Activated CD4-positive, alpha-beta T cell treated with anti-CD3 and anti-CD28 coated beads, Interleukin-2, amount 10 ng/mL, durations not matched to agents 24 days and 14 days (primary cell): ENCODE measurements at regions not wholly inside any gene's neighbourhood (a gene's known extent, or its start where the extent isn't known, plus 50 kb on each side); places are given as distances from the start of the nearest gene placed in this dataset.
"Not testable (repeated sequence)": the region's sequence is repeated elsewhere in the genome, so short reads cannot be mapped to it uniquely, and the experiment has no call there.

Source experiments
- DNase-seq: peaks from one replicate; pipeline ENCODE4 v3.0.0; 2022
- H3K27ac Mint-ChIP-seq: one replicate; pipeline ENCODE4 v1.8.0; 2022; ENCODE audit warnings: mild to moderate bottlenecking, mixed read lengths
- H3K27me3 Mint-ChIP-seq: one replicate; pipeline ENCODE4 v1.8.0; 2022; ENCODE audit warnings: mixed read lengths
- H3K36me3 Mint-ChIP-seq: one replicate; pipeline ENCODE4 v1.8.0; 2022; ENCODE audit warnings: low read depth, mild to moderate bottlenecking, mixed read lengths
- H3K4me1 Mint-ChIP-seq: one replicate; pipeline ENCODE4 v1.8.0; 2021; ENCODE audit warnings: mixed read lengths
- H3K4me3 Mint-ChIP-seq: one replicate; pipeline ENCODE4 v1.8.0; 2022; ENCODE audit warnings: mild to moderate bottlenecking, moderate library complexity, mixed read lengths
- H3K9me3 Mint-ChIP-seq: one replicate; pipeline ENCODE4 v1.8.0; 2021; ENCODE audit warnings: mixed read lengths
- intact Hi-C: fragments of 100-400 bp; cut with micrococcal nuclease; formaldehyde crosslinking; loops from one replicate; pipeline ENCODE4 v1.15.1; 2023

DNA sequence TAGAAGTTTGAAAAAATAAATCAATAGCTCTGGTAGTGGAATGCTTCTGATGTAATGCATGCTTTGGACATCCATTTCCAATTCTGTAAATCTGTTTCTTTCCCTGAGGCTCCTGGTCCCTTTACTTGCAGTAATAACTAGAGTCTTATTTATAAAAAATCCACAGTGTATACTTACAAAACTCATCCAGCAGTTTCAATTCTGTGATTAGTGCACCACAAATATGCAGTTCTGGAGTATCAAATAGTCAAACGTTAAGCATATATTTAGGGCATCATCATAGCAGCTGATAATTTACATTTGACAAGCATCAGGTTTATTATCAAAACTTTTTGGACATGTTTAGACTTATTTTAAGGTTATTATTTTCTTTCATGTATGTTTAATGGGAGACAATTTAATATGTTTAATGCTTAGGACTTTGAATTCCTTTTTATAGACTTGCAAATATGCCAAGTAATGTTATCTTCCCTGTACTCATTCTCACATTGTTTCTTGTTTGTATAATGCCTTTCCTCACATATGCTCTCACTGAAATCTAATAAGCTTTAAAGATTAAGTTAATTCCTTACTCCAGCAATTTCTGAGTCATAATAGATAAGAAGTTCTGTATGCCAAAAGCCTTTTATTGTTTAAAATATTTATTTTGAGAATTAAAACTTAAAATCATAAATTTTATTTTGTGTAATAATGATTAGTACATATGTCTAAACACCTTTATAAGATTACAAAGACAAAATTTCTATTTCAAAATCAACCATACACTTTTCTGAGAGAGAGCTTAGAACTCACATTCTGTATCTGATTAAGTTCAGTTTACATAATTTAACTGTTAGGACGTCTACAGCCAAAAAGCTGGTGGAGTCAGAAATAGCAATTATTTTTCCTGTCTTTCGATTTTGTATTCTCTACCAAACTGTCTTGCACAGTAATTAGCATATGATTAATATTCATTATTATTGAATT lies 341.5 kb upstream of the TMEFF2 start:
- H3K9me3 Mint-ChIP-seq, result no peaks in the 10 kb centered on the region
- no peak overlapping the region for H3K4me3 Mint-ChIP-seq
- no peaks in the 10 kb centered on the region for H3K36me3 Mint-ChIP-seq
- H3K4me1 Mint-ChIP-seq, result no peaks in the 10 kb centered on the region
- no peaks in the 10 kb centered on the region for H3K27me3 Mint-ChIP-seq
- intact Hi-C loops, result no loop called here
- no peak overlapping the region for H3K27ac Mint-ChIP-seq
- DNase-seq, result no peak

DNA sequence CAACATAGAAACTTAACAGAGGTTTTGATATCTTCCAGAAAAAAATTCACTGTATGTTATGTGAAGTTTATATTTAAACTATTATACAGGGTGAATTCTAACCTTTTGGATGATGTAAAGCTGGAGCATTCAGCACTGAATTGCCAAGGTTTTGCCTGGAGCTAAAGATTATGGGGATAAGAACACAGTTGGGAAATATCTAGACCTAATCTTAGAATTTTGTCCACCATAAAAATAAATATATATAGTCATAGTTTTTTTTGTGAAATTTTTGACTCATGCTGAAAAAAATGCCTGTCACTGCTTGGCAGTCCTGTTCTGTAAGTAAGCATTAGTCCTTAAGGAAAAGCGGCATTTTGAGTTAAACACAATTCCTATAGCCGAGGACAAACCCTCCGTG lies 339.3 kb upstream of the TMEFF2 start:
- H3K27me3 Mint-ChIP-seq, result no peaks in the 10 kb centered on the region
- no peaks in the 10 kb centered on the region for H3K9me3 Mint-ChIP-seq
- H3K36me3 Mint-ChIP-seq, result no peaks in the 10 kb centered on the region
- intact Hi-C loops, result no loop called here
- no peak for DNase-seq
- no peak overlapping the region for H3K4me3 Mint-ChIP-seq
- no peak overlapping the region for H3K27ac Mint-ChIP-seq
- H3K4me1 Mint-ChIP-seq, result no peaks in the 10 kb centered on the region

DNA sequence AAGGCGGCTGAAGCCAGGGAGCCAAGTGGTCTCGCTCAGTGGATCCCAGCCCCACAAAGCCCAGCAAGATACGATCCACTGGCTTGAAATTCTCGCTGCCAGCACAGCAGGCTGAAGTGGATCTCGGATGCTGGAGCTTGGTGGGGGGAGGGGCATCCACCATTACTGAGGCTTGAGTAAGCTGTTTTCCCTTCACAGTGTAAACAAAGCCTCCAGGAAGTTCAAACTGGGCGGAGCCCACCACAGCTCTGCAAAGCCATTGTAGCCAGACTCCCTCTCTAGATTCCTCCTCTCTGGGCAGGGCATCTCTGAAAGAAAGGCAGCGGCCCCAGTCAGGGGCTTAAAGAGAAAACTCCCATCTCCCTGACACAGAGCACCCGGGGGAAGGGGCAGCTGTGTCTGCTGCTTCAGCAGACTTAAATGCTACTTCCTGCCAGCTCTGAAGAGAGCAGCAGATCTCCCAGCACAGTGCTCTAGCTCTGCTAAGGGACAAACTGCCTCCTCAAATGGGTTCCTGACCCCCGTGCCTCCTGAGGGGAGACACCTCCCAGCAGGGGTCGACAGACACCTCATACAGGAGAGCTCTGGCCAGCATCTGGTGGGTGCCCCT lies 330.0 kb upstream of the TMEFF2 start:
- H3K36me3 Mint-ChIP-seq, intact Hi-C loops, DNase-seq, H3K27ac Mint-ChIP-seq, H3K27me3 Mint-ChIP-seq, H3K4me1 Mint-ChIP-seq, H3K4me3 Mint-ChIP-seq, H3K9me3 Mint-ChIP-seq: not testable (repeated sequence)

DNA sequence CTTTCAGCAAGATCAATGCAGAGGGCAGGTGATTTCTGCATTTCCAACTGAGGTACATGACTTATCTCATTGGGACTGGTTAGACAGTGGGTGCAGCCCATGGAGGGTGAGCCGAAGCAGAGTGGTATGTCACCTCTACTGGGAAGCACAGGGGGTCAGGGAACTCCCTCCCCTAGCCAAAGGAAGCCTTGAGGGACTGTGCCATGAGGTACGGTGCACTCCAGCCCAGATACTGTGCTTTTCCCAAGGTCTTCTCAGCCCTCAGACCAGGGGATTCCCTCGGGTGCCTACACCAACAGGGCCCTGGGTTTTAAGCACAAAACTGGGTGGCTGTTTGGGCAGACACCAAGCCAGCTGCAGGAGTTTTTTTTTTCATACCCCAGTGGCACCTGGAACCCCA lies 329.5 kb upstream of the TMEFF2 start:
- H3K9me3 Mint-ChIP-seq, H3K27me3 Mint-ChIP-seq, H3K4me3 Mint-ChIP-seq, H3K4me1 Mint-ChIP-seq, H3K27ac Mint-ChIP-seq, intact Hi-C loops, DNase-seq, H3K36me3 Mint-ChIP-seq: not testable (repeated sequence)

DNA sequence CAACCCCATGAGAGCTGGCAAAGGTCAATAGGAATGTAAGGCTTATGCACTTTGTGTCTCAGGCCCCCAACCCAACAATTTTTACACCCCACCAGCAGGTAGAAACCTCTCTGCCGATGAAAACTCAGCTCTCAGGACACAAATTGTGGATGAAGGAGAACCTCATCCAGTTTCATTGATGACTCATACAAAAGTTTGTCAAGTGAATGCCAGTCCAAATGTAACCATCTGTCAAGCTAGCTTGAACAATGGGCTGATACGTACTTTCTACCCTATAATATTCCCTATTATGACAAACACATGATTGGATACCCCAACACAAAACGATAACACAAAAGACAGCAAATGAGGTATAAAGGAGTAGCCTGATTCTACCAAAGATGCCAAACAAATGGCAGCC lies 321.2 kb upstream of the TMEFF2 start:
- intact Hi-C loops, result no loop called here

DNA sequence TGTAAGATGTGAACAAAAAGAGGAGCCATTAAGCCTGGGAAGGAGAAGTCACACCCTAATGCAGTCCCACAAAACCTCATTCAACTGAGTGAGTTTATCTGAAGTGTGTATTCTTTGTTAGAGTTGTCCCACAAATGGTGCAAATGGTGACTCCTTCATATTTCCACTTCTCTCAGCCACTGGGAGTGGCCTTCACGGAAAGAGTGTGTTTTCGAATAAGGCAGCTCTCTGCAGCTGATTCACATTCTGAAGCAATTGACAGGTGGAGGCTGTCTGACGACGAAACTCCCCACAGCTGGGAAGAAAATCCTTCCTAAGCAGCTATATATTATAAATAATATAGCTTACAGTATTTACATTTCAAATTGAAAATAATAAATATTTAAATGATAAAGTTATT lies 318.8 kb upstream of the TMEFF2 start:
- DNase-seq, result no peak
- intact Hi-C loops, result no loop called here
- H3K4me3 Mint-ChIP-seq, result no peak overlapping the region
- no peak overlapping the region for H3K27ac Mint-ChIP-seq
- H3K36me3 Mint-ChIP-seq, result no peaks in the 10 kb centered on the region
- H3K4me1 Mint-ChIP-seq, result no peaks in the 10 kb centered on the region
- no peaks in the 10 kb centered on the region for H3K9me3 Mint-ChIP-seq
- no peaks in the 10 kb centered on the region for H3K27me3 Mint-ChIP-seq

More for the DNA sequence above, 321.2 kb upstream of the TMEFF2 start:
- Mint-ChIP-seq H3K27me3 (no peaks in the 10 kb centered on the region), H3K36me3 (no peaks in the 10 kb centered on the region), H3K4me3 (no peak overlapping the region), H3K27ac (no peak overlapping the region), H3K9me3 (no peaks in the 10 kb centered on the region), H3K4me1 (no peaks in the 10 kb centered on the region)
- DNase-seq, result no peak

DNA sequence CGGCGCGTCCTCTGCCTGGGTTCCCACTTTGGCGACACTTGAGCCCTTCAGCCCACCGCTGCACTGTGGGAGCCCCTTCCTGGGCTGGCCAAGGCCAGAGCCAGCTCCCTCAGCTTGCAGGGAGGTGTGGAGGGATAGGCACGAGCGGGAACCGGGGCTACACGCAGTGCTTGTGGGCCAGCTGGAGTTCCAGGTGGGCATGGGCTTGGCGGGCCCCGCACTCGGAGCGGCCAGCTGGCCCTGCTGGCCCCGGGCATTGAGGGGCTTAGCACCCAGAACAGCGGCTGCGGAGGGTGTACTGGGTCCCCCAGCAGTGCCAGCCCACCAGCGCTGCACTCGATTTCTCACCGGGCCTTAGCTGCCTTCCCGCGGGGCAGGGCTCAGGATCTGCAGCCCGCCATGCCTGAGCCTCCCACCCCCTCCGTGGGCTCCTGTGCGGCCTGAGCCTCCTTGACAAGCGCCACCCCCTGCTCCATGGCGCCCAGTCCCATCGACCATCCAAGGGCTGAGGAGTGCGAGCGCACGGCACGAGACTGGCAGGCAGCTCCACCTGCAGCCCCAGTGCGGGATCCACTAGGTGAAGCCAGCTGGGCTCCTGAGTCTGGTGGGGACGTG lies 313.2 kb upstream of the TMEFF2 start:
- H3K4me1 Mint-ChIP-seq, intact Hi-C loops, DNase-seq, H3K4me3 Mint-ChIP-seq, H3K36me3 Mint-ChIP-seq, H3K9me3 Mint-ChIP-seq, H3K27me3 Mint-ChIP-seq, H3K27ac Mint-ChIP-seq: not testable (repeated sequence)

DNA sequence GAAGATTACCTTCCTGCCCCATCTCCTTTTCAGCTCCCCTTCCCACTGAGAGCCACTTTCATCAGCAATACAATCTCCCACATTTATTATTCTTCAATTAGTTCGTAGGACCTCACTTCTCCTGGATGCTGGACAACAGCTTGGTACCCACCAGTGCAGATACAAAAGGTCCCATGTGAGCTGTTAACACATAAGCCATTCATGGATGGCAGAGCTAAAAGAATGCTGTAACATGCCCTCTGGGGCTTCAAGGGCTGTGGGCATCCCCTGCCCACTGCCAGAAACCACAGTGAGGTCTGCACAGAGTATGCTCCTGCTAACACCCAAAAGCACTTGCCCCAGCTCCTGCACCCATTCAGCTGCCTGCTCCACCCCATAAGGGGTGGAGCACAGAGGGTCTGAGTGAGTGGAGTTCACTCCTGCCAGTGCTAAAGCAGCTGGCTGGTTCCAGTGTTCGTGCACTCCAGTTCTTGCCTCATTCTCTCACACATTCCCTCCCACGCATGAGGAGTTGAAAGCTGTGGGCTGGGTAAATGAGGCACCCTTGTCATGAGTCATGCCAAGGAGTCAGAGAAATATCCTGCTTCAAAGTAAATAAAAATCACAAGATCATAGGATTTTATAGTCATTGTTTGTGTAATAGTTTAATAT lies 305.9 kb upstream of the TMEFF2 start:
- H3K4me3 Mint-ChIP-seq, result no peak overlapping the region
- H3K27me3 Mint-ChIP-seq, result no peaks in the 10 kb centered on the region
- H3K9me3 Mint-ChIP-seq, result no peaks in the 10 kb centered on the region
- no peak overlapping the region for H3K27ac Mint-ChIP-seq
- intact Hi-C loops, result no loop called here
- H3K36me3 Mint-ChIP-seq, result no peaks in the 10 kb centered on the region
- peaks cover 6% of the 10 kb centered on the region for H3K4me1 Mint-ChIP-seq
- DNase-seq, result no peak

DNA sequence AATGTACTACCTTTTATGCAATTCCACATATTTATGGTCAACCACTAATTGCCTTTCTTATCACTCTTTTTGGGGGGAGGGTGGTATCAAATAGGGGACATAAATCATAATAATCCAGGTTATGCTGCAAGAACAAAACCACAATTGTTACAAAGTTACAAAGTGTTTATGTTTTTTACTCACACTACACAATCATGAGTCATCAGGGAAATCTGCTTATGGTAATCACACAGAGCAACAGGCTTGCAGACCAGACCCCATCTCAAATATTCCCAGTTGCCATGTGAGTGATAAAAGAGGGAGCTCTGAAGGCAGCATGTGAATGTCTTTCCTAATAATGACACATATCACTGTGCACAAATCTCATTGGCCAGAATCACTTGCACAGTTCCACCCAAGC lies 304.7 kb upstream of the TMEFF2 start:
- intact Hi-C loops, result no loop called here
- H3K36me3 Mint-ChIP-seq, result no peaks in the 10 kb centered on the region
- H3K27me3 Mint-ChIP-seq, result no peaks in the 10 kb centered on the region
- H3K4me3 Mint-ChIP-seq, result no peak overlapping the region
- no peak overlapping the region for H3K27ac Mint-ChIP-seq
- no peak for DNase-seq
- no peaks in the 10 kb centered on the region for H3K9me3 Mint-ChIP-seq
- H3K4me1 Mint-ChIP-seq, result peaks cover 6% of the 10 kb centered on the region

DNA sequence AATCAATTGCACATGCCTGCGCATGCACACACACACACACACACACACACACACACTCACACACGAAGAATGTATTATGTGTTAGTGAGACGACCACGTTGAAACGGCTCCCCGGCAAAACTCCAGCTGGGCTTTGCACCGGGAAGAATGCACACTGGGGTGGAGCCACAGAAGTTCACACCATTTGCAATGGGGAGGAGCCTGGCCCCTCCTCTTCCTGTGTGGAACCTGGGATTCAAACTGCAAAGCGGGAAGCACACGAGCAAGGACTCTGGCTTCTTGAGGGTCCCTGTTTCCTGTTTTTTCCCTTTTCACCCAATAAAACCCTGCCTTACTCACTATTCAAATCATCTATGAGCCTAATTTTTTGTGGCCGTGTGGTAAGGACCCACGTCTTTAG lies 304.0 kb upstream of the TMEFF2 start:
- peaks cover 6% of the 10 kb centered on the region for H3K4me1 Mint-ChIP-seq
- no peak for DNase-seq
- no peaks in the 10 kb centered on the region for H3K27me3 Mint-ChIP-seq
- no peak overlapping the region for H3K27ac Mint-ChIP-seq
- no peak overlapping the region for H3K4me3 Mint-ChIP-seq
- intact Hi-C loops, result no loop called here
- H3K9me3 Mint-ChIP-seq, result no peaks in the 10 kb centered on the region
- H3K36me3 Mint-ChIP-seq, result no peaks in the 10 kb centered on the region

DNA sequence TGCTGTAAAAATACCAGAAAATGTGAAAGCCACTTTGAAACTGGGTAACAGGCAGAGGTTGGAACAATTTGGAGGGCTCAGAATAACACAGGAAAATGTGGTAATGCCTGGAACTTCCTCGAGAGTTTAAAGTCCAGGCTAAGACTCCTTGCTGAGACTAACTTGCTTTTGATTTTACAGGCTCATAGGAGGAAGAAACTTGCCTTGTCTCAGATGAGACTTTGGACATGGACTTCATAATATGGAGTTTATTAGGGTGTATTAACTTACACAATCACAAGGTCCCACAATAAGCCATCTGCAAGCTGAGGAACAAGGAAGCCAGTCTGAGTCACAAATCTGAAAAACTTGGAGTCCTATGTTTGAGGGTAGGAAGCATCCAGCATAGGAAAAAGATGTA lies 293.4 kb upstream of the TMEFF2 start:
- intact Hi-C loops, H3K4me3 Mint-ChIP-seq, H3K9me3 Mint-ChIP-seq: not testable (repeated sequence)

DNA sequence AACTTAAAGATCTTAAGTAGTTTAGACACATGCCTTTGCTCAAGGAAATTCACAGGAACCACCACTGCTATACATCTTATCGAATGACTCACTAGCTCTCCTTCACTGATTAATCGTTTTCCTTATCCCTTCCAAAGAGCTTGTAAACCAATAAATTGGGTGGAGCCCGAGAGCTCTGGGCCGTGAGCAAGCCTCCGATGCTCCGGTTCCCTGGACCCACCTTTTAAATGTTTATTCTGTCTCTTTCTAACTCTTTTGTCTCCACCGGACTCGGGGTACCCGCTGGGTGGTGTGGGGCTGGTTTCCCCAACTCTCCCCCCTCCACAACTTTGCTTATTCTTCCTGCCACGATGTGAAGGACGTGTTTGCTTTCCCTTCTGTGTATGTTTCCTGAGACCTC lies 292.9 kb upstream of the TMEFF2 start:
- no peak for DNase-seq
- no peaks in the 10 kb centered on the region for H3K9me3 Mint-ChIP-seq
- H3K4me3 Mint-ChIP-seq, result no peak overlapping the region
- H3K27ac Mint-ChIP-seq, result no peak overlapping the region
- H3K4me1 Mint-ChIP-seq, result no peaks in the 10 kb centered on the region
- no peaks in the 10 kb centered on the region for H3K36me3 Mint-ChIP-seq
- no peaks in the 10 kb centered on the region for H3K27me3 Mint-ChIP-seq
- intact Hi-C loops, result no loop called here

More for the DNA sequence above, 293.4 kb upstream of the TMEFF2 start:
- not testable (repeated sequence) for H3K27ac Mint-ChIP-seq, H3K27me3 Mint-ChIP-seq, H3K4me1 Mint-ChIP-seq, DNase-seq, H3K36me3 Mint-ChIP-seq

DNA sequence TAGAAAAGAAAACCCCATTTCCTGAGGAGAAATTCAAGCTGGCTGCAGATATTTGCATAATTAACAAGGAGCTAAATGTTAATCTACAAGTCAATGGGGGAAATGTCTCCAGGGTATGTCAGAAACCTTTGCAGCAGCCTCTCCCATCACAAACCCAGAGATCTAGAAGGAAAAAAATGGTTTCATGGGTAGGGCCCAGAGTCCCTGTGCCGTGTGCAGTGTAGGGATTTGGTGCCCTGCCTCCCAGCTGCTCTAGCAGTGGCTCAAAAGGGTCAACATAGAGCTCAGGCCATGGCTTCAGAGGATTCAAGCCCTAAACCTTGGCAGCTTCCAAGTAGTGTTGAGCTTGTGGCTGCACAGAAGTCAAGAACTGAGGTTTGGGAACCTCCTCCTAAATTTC lies 290.2 kb upstream of the TMEFF2 start:
- DNase-seq, result no peak
- H3K4me1 Mint-ChIP-seq, result no peaks in the 10 kb centered on the region
- no peak overlapping the region for H3K27ac Mint-ChIP-seq
- no peaks in the 10 kb centered on the region for H3K27me3 Mint-ChIP-seq
- no peaks in the 10 kb centered on the region for H3K9me3 Mint-ChIP-seq
- H3K36me3 Mint-ChIP-seq, result no peaks in the 10 kb centered on the region
- H3K4me3 Mint-ChIP-seq, result no peak overlapping the region
- intact Hi-C loops, result no loop called here

DNA sequence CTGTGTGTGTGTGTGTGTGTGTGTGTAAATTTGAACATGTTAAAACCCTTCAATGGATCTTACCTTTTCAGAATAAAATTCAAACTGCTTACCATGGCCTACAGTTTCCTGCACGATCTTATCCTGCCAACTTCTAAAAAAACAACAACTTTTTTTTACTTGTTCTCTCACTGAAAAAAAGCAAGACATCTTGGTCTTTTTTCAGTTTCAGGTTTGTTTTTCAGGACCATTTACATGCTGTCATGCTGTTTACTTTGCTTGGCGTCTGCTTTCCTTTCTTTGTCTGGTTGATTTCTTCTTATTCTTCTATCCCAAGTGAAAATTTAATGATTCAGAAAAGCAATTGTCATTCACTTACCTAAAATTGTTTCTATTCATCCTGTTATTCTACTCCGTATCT lies 286.3 kb upstream of the TMEFF2 start:
- Mint-ChIP-seq H3K4me1 (no peaks in the 10 kb centered on the region), H3K36me3 (no peaks in the 10 kb centered on the region), H3K4me3 (no peak overlapping the region), H3K9me3 (no peaks in the 10 kb centered on the region), H3K27ac (no peak overlapping the region), H3K27me3 (no peaks in the 10 kb centered on the region)
- intact Hi-C loops, result no loop called here
- no peak for DNase-seq
